GM21381 (cell line): ENCODE measurements at regions not wholly inside any gene's neighbourhood (a gene's known extent, or its start where the extent isn't known, plus 50 kb on each side); places are given as distances from the start of the nearest gene placed in this dataset.
"Not testable (repeated sequence)": the region's sequence is repeated elsewhere in the genome, so short reads cannot be mapped to it uniquely, and the experiment has no call there.

Experiments used
- ATAC-seq: cut with Tn5 transposase; IDR thresholded peaks from one replicate; pipeline ENCODE4 v1.9.1; 2021; ENCODE audit warnings: mild to moderate bottlenecking, moderate library complexity; ENCODE audit not compliant: unreplicated experiment

DNA sequence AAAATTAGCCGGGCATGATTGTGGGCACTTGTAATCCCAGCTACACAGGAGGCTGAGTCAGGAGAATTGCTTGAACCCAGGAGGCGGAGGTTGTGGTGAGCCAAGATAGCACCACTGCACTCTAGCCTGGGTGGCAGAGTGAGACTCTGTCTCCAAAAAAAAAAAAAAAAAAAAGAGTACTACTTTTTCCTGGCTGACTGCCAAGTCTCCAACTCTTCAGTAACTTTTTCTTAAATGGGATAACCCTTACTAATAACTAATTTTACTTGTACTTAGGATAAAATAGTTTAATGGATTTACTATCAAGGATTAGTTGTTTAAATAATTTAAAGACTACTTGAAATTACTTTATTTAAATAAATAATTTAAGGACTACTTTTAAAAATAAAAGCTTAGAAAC lies 158.8 kb upstream of the CAND1 start:
- ATAC-seq, result not testable (repeated sequence)

DNA sequence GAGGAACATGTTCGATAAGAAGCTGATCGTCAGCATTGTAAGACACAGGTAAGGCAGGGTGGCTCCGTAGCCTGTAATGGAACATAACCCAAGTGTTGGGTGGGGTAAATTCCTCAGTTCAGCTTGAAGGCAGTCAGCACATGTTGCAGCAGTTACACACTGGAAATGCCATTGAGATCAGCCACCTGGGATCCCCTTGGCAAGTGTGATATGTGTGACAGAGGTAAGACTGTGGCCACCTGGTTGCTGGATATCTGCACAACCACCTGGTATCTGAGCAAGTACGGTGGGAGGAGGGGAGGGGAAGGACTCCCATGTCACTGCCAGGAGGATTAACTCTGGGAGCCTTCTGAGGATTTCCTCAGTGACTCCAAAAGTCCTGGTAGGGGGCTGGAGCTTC lies 158.0 kb upstream of the CAND1 start:
- ATAC-seq, result no peak

DNA sequence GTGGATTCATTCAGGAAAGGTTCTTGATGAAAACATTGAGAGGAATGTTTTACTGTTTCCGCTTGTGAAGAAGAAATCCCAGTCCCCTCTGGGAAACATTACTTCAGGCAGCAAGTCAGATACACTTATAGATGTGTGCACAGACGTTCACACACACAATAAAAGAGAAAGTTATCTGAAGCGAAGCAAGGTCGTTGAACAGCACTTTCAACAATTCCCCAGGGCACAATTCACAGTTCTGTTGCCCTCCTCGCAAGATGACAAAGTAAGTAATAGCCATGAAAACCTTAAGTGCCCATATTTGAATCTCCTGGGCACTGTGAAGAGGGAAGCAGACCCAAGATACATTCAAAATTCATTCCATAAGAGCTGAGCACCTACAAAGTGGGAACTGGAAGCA lies 156.6 kb upstream of the CAND1 start:
- no peak for ATAC-seq

DNA sequence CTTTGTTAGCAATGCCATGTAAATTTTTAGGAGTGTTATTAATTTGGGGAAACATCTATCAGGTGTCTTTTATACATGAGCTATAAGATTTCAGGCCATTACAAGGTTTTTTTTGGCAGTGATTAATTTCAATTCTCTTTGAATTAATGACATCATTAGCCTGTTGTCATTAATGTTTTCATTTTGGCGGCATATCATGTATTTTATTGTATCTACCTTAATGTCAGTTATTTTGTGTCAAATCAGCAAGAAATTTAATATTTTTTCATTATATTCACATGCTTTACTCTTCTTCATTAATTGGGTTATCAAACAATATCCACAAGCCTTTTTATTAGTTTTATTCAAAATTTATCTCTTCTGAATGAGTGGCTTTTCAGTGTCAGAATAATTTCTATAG lies 153.0 kb upstream of the CAND1 start:
- ATAC-seq, result no peak

DNA sequence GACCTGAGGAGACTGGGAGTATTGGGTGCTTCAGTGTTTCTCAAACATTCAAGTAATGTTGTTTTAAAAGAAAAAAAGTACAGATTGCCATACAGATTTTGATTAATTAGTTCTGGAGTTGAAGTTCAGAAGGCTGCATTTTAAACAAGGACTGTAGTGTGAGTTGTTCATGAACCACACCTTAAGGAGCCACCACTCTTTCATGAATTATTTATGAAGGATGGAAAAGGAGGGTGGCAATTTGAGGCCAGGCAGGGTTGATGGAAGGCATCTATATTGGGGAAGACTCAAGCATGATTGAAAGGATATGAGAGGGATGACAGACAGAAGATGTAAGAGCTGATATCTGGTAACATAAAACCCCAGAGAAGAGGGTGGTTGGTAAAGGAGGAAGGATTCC lies 146.6 kb upstream of the CAND1 start:
- ATAC-seq, result no peak

DNA sequence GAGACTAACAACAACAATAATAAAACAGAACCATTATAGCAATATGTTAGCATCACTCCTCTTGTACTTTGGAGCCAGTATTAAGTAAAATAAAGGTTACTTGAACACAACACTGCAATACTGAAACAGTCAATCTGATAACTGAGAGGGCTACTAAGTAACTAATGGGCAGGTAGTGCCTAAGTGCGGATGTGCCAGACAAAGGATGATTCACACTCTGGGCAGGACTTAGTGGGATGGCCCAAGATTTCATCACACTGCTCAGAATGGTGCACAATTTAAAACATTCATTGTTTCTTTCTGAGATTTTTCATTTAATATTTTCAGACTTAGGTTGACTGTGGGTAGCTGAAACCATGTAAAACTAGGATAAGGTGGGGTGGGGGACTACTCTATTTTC lies 131.9 kb upstream of the CAND1 start:
- no peak for ATAC-seq

DNA sequence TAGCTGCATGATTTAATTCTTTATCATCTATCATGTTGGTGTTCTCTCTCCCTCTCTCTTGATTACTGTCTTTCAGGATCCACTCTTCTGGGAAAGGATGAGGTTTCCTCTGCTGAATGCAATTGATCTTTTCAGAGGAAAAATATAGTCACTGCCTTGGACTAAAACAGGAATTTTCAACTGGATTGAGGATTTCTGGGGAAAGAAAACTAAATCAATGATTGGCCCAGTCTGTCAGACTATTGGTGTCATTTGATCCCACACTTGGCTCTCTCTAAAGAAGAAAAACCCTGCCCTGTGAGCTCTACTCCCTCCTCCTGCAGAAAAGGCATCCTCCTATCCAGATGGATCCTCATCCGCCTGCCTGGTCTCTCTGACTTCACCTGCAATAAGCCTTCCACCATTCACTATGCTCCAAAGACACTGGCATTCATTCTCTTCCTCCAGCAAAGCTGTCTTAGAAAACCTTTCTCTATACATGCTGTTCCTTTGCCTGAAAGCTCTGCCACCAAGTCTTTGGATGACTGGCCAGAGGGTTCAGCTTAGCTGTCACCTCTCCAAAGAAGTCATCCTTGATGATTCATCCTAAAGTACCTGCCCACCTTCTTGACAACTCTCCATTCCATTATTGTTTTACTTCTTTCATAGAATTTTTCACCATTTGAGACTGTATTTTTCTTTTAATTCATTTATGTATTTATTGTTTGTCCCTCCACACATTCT lies 127.7 kb upstream of the CAND1 start:
- no peak for ATAC-seq

DNA sequence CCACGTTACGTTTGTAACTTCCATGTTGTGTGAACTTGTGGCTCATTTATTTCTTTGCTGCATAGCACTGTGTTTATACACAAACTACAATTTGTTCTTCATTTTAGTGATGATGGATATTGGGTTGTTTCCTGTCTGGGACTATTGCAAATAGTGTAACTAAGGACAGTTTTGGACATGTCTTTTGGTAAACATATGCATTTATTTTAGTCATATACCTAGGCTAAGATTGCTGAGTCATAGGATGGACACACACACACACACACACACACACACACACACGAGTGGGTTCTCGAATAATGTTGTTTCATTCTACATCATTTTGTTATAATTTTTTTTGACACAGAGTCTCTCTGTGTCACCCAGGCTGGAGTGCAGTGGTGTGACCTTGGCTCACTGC lies 123.5 kb upstream of the CAND1 start:
- no peak for ATAC-seq

DNA sequence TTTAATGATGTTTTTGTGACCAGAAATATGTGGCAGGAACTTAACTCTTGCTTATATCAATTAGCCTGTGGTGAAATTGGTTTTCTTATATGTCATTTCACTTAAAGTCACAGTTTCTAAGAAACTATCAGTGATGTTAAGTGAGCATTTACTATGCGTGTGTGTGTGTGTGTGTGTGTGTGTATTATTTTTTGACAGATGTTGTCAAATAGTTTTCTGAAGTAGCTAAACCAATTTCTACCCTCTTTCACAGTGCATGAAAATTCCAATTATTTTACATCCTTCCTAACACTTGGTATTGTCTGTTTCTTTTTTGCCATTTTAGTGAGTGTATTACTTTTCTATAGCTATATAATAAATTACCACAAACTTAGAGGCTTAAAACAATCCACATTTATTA lies 122.1 kb upstream of the CAND1 start:
- ATAC-seq, result no peak

DNA sequence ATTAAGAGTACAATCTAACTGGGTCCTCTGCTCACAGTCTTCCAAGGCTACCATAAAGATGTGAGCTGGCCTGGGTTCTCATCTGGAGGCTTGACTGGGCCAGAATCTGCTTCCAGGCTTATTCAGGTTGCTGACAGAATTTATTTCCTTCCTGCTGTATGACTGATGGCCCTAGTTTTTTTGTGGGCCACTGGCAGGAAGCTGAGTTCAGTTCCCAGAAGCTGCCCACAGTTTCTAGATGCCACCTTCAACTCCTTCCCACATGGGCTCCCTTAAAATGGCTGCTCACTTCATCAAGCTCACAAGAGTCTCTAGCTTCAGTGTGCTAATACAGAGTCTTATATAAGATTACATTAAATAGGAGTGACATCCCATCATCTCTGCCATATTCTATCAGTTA lies 121.7 kb upstream of the CAND1 start:
- ATAC-seq, result no peak

DNA sequence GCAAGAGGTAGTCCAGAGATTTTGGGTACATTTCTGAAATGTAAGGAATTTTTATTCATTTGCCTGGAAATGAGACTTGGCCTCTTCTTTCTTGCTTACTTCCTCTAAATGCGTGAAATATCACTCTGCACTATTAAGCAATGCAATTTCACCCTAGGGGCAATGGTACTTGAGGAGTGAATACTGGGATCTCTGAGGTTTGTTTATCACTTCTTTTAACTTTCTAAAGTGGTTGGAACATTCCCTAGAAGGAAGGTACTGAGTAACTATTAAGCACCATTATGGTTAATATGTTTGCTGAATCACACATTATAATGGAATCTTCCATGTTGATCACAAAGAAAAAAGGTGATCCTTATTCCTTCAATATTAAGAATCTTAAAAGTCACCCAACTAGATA lies 120.9 kb upstream of the CAND1 start:
- no peak for ATAC-seq

DNA sequence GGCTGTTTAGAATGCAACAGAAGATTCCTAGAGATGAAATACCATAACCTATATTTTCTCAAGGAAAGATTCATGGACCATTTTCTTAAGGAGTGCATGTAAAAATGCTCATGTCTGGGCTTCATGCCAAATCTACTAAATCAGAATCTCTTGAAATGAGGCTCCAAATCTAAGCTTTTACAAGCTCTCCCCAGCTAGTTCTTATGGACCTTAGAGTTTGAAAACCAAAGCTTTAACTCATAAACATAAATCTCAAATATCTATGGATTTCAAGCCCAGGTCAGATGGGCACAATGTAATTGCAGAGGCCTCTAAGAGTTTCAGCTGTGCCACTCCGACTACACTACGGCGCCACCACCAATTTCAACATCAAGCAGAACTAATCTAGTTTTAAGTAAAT lies 117.3 kb upstream of the CAND1 start:
- no peak for ATAC-seq

DNA sequence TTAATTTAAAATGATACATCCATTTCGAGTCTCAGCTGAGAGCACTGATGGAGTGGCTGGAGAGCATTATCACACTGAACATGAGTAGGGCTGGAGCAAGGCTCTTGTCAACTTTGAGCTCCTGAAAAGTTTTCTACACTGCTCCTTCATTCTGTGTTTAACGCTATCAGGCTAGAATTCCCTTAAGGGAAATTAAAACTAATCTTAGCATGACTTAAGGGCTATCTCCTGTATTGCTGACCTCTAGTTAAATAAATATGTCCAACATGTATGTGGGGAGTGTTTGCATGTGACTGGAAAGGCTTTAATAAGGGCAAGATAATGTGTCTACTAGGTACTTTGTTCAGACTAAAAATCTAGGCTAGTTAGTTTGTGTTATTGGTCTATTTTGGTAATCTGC lies 116.7 kb upstream of the CAND1 start:
- ATAC-seq, result no peak

DNA sequence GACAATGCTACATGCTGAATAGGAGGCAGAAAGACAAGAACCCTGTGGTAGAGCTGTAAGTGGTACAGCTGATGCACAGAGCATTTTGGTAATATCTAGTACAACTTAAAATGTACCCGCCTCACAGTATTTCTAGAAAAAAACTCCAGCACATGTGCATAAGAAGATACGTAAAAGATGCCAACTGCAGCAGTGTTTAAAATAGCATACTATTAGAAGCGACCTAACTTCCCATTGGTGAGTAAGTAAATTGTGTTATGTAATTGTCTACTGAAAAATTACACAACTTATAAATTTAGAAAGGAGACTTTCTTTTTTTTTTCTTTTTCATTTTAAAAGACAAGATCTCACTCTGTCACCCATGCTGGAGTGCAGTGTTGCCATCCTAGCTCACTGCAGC lies 114.3 kb upstream of the CAND1 start:
- no peak for ATAC-seq

DNA sequence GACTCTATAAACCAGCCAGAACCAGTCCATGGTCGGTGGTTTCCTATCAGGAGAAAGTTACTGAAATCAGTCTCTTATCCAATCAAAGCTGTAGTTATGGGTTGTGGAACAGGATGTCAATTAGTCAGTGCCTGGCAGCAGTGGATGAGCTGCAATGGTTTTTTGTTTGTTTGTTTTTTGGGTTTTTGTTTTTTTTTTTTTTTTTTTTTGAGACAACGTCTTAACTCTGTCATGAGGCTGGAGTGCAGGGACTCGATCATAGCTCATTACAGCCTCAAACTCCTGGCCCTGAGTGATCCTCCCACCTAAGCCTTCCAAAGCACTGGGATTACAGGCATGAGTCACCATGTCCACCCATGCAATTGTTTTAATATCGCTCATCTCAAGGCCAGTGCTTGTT lies 113.3 kb upstream of the CAND1 start:
- no peak for ATAC-seq

DNA sequence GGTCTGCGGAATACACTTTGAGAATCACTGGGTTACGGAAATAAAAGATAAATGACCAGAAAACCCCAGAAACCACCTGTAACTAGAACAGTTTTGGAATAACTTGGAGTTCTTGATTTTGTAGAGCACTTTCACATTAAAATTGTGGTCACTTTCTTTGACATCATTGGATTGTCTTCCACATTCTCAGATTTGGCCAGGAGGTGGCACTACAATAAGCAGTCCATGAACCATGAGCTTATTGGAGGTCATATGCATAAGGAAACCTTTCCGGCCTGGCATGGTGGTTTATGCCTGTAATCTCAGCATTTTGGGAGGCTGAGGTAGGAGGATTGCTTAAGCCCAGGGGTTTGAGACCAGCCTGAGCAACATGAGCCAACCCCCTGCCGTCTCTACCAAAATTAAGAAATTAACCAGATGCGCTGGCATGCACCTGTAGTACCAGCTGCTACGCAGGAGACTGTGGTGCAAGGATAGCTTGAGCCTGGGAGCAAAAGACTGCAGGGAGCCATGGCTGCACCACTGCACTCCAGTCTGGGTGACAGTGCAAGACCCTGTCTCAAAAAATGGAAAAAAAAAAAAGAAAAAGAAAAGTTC lies 107.7 kb upstream of the CAND1 start:
- ATAC-seq, result peak; percentile 83

DNA sequence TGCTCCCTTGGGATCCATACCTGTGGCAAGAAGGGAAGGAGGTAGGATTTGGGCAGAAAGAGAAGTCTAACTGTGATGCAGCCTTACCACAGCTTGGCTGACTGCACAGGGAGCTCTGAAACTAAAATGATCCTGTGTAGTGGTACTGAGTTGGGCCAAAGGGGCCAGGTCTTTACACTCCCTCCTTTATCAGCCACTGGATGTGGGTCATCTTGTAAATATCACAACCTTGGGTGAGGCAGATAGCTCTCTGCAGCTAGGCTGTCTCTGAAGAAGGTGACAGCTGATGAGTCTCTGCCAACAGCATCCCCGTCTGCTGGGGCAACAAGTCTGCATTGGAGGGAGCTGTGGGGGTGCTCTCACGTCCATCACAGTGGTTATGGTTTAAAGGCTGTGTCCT lies 95.9 kb upstream of the CAND1 start:
- ATAC-seq, result no peak

DNA sequence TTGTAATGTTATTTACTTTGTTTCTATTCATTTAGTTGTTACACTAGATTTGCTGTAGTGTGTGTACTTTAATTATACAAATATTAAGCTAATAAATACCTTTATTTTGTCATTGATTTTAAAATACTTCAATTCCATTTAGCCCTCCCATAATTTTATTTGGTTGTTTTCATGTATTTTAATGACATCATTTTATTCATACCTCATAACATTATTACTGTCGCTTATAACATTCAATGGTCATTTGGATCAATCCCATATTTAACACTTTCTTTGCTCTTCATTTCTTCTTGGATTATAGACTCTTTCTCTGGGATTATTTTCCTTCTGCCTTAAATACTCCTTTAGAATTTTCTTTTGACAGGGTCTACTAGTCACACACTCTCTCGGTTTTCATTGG lies 86.6 kb upstream of the CAND1 start:
- no peak for ATAC-seq

DNA sequence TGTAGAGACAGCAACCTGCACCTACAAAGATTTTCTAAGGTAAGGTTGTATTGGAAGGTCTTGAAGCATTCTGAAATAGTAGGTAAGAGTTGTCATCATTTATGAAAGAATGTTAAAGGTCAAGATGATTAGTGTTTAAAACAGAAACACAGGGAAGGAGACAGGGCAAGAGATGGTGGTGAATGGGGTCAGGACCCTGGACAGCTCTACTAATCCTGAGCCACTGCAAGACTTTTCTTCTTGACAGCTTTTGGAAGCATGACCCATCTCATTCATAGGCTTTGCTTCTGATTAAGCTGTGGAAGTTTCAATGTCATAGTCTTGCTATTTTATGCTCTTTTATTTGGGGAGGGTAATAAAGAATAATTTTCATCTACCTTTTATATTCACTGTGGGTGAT lies 75.5 kb upstream of the CAND1 start:
- ATAC-seq, result no peak

DNA sequence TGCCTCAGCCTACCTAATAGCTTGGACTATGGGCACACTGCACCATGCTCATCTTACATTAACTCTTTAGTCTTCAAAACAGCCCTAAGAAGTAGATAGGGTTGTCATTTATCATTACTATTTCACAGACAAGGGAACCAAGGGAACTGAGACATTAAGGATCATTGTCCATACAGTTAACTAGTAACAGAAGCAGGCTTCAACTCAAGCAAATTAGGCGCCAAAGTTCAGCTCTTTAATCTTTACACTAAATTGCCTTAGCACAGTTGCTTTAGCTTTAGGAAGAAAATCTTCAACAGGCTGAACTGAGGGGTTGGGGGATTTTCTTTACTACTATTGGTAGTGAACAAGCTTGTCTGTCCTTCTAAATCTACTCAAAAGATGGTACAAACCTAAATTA lies 68.8 kb upstream of the CAND1 start:
- no peak for ATAC-seq

DNA sequence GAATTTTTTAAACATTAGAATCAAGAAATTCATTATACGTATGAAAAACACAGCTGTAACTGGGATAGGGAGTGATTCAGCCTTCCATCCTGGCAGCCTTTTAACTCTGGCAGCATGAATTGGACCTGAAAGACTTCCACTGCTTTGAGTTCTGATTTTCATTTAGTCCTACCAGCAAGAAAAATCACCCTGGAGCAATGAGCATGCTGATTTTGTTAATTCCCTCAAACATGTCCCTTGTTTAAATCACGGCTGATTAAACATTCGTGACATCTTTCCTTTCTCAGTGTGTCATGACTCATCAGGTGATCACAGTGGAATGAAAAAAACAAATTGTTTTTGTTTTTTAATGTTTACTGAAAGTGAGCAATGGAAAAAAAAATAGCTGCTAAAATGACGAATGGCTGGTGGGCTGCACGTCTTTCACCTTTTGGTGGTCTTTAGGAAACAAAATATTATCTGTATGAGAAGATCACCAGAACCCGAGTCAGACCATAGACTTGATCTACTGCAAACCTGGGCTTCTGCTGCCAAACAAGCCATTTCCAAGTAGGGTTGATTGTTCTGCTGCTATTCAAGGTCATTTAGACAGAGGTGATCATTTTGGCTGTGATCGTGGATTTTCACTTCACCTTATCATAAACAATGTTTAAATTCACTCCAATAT lies 67.0 kb upstream of the CAND1 start:
- ATAC-seq, result peak; percentile 23

DNA sequence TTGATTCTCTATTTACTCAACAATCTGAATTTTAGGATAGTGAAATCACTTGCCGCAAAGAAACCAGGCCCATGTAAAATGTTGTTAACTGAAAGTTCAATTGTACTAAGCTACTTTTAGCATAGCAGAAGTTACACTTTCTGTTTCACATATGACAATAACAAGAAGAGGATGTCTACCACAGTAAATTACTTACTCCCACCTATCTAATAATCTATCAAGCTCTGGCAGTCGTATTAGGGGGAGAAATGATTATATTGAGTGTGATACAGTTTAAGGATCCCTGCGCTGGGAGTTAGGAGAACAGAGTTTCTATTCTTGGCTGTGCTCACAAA lies 66.5 kb upstream of the CAND1 start:
- peak; percentile 89 for ATAC-seq
